ENCODE measurements at regions not wholly inside any gene's neighbourhood (a gene's known extent, or its start where the extent isn't known, plus 50 kb on each side); places are given as distances from the start of the nearest gene placed in this dataset.

DNA sequence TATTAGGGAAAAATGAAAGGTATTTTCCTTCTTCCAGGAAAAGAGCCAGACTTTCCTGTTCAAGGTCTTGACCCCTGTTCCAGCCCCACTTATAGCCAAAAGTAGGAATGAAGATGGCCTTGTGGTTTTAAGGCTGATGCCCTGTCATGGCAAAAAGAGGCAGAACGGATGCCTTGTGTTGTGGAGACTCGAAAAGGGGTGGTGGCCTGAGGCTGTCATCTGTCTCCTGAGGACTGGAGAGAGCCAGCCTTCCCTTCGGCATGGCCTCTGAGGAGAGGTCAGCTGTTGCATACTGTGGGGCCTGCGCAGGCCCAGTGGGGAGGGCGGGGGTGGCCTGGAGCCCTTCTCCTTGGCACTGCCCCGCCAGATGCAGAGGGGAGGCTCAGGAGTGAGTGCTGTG lies 166.0 kb upstream of the EEPD1 start:
- H3K27ac ChIP-seq (ENCODE audit: low read depth in 2 of 2, low read length in 2 of 2): no peak overlapping the region
- no peak overlapping the region for H3K9ac ChIP-seq (ENCODE audit: low read depth in 1 of 2, low read length in 2 of 2)
- H3K27me3 ChIP-seq (ENCODE audit: control insufficient read depth in 2 of 2, insufficient read depth in 2 of 2, low read length in 2 of 2): no peaks in the 10 kb centered on the region
- H3K4me3 ChIP-seq (ENCODE audit: low read length in 2 of 2): no peak overlapping the region
- no peaks in the 10 kb centered on the region for H3K36me3 ChIP-seq (ENCODE audit: control insufficient read depth in 2 of 2, insufficient read depth in 2 of 2, low read length in 2 of 2)
- peaks cover 0 to 2% of the 10 kb centered on the region in 2 donors for H3K4me1 ChIP-seq (ENCODE audit: control insufficient read depth in 2 of 2, insufficient read depth in 2 of 2, low read length in 2 of 2)
- no peaks in the 10 kb centered on the region for H3K9me3 ChIP-seq (ENCODE audit: control insufficient read depth in 2 of 2, low read length in 2 of 2)

DNA sequence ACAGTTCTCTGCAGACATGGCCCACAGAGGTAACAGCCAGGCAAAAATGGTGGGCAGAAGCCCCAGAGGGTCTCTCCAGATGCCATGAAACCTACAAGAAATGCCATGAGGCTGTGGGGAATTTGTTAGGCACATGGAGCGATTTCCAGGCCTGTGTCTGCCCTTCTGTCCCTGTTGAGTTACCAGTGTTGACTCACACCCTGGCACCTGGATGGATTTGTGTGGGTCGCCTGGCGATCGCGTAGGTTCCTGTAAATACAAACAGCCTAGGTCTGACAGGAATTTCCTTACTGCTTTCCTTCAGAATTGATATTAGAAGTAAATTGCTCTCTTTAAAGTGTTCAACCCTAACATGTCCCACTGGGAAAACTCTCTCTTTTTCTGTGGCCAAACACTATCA lies 164.9 kb upstream of the EEPD1 start:
- no peaks in the 10 kb centered on the region for H3K27me3 ChIP-seq (ENCODE audit: control insufficient read depth in 2 of 2, insufficient read depth in 2 of 2, low read length in 2 of 2)
- no peak overlapping the region for H3K4me3 ChIP-seq (ENCODE audit: low read length in 2 of 2)
- H3K27ac ChIP-seq (ENCODE audit: low read depth in 2 of 2, low read length in 2 of 2): no peak overlapping the region
- no peaks in the 10 kb centered on the region for H3K9me3 ChIP-seq (ENCODE audit: control insufficient read depth in 2 of 2, low read length in 2 of 2)
- H3K9ac ChIP-seq (ENCODE audit: low read depth in 1 of 2, low read length in 2 of 2): no peak overlapping the region
- H3K36me3 ChIP-seq (ENCODE audit: control insufficient read depth in 2 of 2, insufficient read depth in 2 of 2, low read length in 2 of 2): no peaks in the 10 kb centered on the region
- H3K4me1 ChIP-seq (ENCODE audit: control insufficient read depth in 2 of 2, insufficient read depth in 2 of 2, low read length in 2 of 2): peaks cover 0 to 2% of the 10 kb centered on the region in 2 donors

DNA sequence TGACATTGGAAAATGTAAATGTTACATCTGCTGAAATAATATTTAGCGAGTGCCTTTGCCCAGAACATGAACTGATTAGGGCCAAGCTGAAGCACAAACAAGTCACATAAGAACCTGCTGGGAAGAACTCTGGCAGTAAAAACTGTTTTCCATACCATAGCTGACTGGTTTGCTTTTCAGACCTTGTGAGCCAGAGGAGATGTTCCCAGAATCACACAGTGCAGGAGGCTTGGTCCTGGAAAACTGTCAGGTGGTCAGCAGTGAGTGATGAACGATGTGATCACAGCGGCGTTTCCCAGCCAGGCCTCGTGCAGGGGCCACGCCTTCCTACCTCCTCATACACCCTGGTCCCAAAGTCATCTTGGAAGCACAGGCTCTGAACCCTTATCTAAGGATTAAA lies 164.2 kb upstream of the EEPD1 start:
- Histone ChIP-seq H3K4me1 (ENCODE audit: control insufficient read depth in 2 of 2, insufficient read depth in 2 of 2, low read length in 2 of 2) (peaks cover 0 to 3% of the 10 kb centered on the region in 2 donors), H3K9ac (ENCODE audit: low read depth in 1 of 2, low read length in 2 of 2) (no peak overlapping the region), H3K27me3 (ENCODE audit: control insufficient read depth in 2 of 2, insufficient read depth in 2 of 2, low read length in 2 of 2) (no peaks in the 10 kb centered on the region), H3K4me3 (ENCODE audit: low read length in 2 of 2) (no peak overlapping the region), H3K27ac (ENCODE audit: low read depth in 2 of 2, low read length in 2 of 2) (no peak overlapping the region), H3K36me3 (ENCODE audit: control insufficient read depth in 2 of 2, insufficient read depth in 2 of 2, low read length in 2 of 2) (no peaks in the 10 kb centered on the region), H3K9me3 (ENCODE audit: control insufficient read depth in 2 of 2, low read length in 2 of 2) (no peaks in the 10 kb centered on the region)

DNA sequence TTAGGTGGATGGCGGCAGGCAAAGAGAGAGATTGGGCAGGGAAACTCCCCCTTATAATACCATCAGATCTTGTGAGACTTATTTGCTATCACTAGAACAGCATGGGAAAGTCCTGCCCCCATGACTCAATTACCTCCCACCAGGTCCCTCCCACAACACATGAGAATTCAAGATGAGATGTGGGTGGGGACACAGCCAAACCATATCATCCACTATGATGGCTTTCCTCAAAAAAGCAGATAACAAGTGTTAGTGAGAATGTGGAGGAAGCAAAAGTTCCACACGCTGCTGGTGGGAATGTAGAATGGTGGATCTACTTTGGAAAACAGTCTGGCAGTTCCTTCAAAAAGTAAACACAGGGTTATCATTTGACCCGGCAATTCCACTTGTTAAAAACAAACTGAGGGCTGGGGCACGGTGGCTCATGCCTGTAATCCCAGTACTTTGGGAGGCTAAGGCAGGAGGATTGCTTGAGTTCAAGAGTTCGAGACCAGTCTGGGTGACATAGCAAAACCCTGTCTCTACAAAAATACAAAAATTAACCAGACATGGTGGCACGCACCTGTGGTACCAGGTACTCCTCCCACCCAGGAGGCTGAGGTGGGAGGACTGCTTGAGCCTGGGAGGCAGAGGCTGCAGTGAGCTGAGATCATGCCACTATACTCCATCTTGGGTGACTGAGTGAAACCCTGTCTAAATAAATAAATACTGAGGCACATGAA lies 161.4 kb upstream of the EEPD1 start:
- no peak overlapping the region for H3K4me3 ChIP-seq (ENCODE audit: low read length in 2 of 2)
- H3K9me3 ChIP-seq (ENCODE audit: control insufficient read depth in 2 of 2, low read length in 2 of 2): no peaks in the 10 kb centered on the region
- H3K27ac ChIP-seq (ENCODE audit: low read depth in 2 of 2, low read length in 2 of 2): no peak overlapping the region
- H3K27me3 ChIP-seq (ENCODE audit: control insufficient read depth in 2 of 2, insufficient read depth in 2 of 2, low read length in 2 of 2): no peaks in the 10 kb centered on the region
- no peaks in the 10 kb centered on the region for H3K36me3 ChIP-seq (ENCODE audit: control insufficient read depth in 2 of 2, insufficient read depth in 2 of 2, low read length in 2 of 2)
- peaks cover 0 to 3% of the 10 kb centered on the region in 2 donors for H3K4me1 ChIP-seq (ENCODE audit: control insufficient read depth in 2 of 2, insufficient read depth in 2 of 2, low read length in 2 of 2)
- H3K9ac ChIP-seq (ENCODE audit: low read depth in 1 of 2, low read length in 2 of 2): no peak overlapping the region

DNA sequence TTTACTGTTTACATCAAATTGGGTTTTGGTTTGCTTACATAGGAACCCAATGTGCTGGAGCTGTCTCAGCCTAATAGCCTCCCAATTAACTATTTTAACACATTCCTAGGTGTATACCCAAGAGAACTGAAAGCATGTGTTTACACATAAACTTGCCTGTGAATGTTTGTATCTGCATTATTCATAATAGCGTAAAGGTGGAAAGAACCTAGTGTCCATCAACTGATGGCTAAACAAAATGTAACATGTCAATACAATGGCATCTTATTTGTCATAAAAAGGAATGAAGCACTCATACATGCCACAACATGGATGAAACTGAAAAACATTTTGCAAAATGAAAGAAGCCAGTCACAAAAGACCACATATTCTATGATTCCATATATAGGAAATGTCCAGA lies 160.6 kb upstream of the EEPD1 start:
- Histone ChIP-seq H3K27me3 (ENCODE audit: control insufficient read depth in 2 of 2, insufficient read depth in 2 of 2, low read length in 2 of 2) (no peaks in the 10 kb centered on the region), H3K27ac (ENCODE audit: low read depth in 2 of 2, low read length in 2 of 2) (no peak overlapping the region), H3K9me3 (ENCODE audit: control insufficient read depth in 2 of 2, low read length in 2 of 2) (no peaks in the 10 kb centered on the region), H3K9ac (ENCODE audit: low read depth in 1 of 2, low read length in 2 of 2) (no peak overlapping the region), H3K4me1 (ENCODE audit: control insufficient read depth in 2 of 2, insufficient read depth in 2 of 2, low read length in 2 of 2) (peaks cover 0 to 3% of the 10 kb centered on the region in 2 donors), H3K36me3 (ENCODE audit: control insufficient read depth in 2 of 2, insufficient read depth in 2 of 2, low read length in 2 of 2) (no peaks in the 10 kb centered on the region), H3K4me3 (ENCODE audit: low read length in 2 of 2) (no peak overlapping the region)

DNA sequence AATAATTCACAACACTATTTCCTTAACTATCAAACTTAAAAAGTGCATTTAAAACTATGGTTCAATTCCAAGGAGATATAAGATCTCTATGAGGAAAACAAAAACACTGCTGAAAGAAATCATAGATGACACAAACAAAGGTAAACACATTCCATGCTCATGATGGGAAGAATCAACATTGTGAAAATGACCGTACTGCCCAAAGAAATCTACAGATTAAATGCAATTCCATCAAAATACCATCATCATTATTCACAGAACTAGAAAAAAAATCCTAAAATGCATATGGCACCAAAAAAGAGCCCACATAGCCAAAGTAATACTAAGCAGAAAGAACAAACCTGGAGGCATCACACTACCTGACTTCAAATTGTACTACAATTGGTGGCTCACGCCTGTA lies 159.9 kb upstream of the EEPD1 start:
- H3K9me3 ChIP-seq (ENCODE audit: control insufficient read depth in 2 of 2, low read length in 2 of 2): no peaks in the 10 kb centered on the region
- H3K27me3 ChIP-seq (ENCODE audit: control insufficient read depth in 2 of 2, insufficient read depth in 2 of 2, low read length in 2 of 2): no peaks in the 10 kb centered on the region
- H3K27ac ChIP-seq (ENCODE audit: low read depth in 2 of 2, low read length in 2 of 2): no peak overlapping the region
- no peak overlapping the region for H3K9ac ChIP-seq (ENCODE audit: low read depth in 1 of 2, low read length in 2 of 2)
- peaks cover 0 to 3% of the 10 kb centered on the region in 2 donors for H3K4me1 ChIP-seq (ENCODE audit: control insufficient read depth in 2 of 2, insufficient read depth in 2 of 2, low read length in 2 of 2)
- H3K4me3 ChIP-seq (ENCODE audit: low read length in 2 of 2): no peak overlapping the region
- no peaks in the 10 kb centered on the region for H3K36me3 ChIP-seq (ENCODE audit: control insufficient read depth in 2 of 2, insufficient read depth in 2 of 2, low read length in 2 of 2)

DNA sequence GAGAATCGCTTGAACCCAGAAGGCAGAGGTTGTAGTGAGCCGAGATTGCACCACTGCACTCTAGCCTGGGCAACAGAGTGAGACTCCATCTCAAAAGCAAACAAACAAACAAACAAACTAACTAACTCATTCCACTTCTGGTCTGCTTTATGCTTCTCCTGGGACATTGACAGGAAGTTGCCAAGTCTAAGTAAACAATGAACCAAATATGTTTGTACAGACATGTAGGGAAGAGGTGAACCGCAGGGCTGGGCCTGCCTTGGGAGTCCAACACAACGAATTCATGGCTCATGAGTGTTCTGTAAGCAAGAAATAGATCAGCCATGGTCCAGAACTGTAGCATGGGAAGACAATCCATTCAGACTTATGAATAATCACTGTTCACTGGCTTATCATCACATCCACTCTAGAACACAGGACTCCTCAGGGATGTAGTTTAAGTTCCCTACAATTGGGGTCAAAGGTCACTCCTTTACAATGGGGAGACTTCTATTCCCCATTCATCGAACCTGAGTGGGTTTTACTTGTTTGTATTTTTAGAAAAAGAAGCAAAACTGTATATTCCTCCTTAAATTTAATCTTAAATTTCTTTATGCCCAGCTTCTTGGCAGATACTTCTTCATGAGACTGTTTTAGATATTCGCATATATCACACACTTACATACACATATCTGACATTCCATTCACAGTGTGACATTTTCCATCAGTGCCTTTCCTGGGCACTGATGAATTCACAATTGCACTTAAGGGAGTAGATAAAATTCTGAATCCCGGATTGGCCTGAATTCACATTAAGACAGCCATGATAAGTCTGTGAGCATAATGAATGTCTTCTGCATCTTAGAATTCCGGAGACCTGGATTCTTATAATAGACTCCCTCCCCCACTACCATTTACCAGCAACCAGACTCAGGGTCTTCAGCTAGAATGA lies 159.1 kb upstream of the EEPD1 start:
- Histone ChIP-seq H3K4me1 (ENCODE audit: control insufficient read depth in 2 of 2, insufficient read depth in 2 of 2, low read length in 2 of 2) (peaks cover 0 to 3% of the 10 kb centered on the region in 2 donors), H3K36me3 (ENCODE audit: control insufficient read depth in 2 of 2, insufficient read depth in 2 of 2, low read length in 2 of 2) (no peaks in the 10 kb centered on the region), H3K4me3 (ENCODE audit: low read length in 2 of 2) (no peak overlapping the region), H3K27me3 (ENCODE audit: control insufficient read depth in 2 of 2, insufficient read depth in 2 of 2, low read length in 2 of 2) (no peaks in the 10 kb centered on the region), H3K9me3 (ENCODE audit: control insufficient read depth in 2 of 2, low read length in 2 of 2) (no peaks in the 10 kb centered on the region), H3K27ac (ENCODE audit: low read depth in 2 of 2, low read length in 2 of 2) (no peak overlapping the region), H3K9ac (ENCODE audit: low read depth in 1 of 2, low read length in 2 of 2) (no peak overlapping the region)

DNA sequence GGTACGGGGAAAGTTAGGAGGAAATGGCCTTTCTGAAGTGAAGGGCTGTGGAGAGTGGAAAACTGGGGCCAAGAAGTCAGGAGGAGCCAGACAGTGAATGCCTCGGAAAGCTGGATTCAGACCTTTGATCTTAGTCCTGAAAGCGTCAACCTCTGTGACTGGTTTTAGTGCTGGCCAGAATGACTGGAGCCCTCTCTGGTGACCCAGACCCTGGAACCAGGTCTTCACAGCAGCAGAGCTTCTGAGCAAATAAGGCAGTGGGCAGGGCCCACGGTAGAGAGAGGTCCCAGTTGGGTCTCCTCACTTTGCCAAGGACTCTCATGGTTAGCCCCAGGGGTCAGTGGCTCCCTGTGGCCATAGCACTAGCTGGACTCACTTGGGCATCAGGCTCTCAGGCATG lies 157.7 kb upstream of the EEPD1 start:
- no peaks in the 10 kb centered on the region for H3K9me3 ChIP-seq (ENCODE audit: control insufficient read depth in 2 of 2, low read length in 2 of 2)
- H3K9ac ChIP-seq (ENCODE audit: low read depth in 1 of 2, low read length in 2 of 2): no peak overlapping the region
- no peak overlapping the region for H3K27ac ChIP-seq (ENCODE audit: low read depth in 2 of 2, low read length in 2 of 2)
- peaks cover 0 to 3% of the 10 kb centered on the region in 2 donors for H3K4me1 ChIP-seq (ENCODE audit: control insufficient read depth in 2 of 2, insufficient read depth in 2 of 2, low read length in 2 of 2)
- no peak overlapping the region for H3K4me3 ChIP-seq (ENCODE audit: low read length in 2 of 2)
- no peaks in the 10 kb centered on the region for H3K27me3 ChIP-seq (ENCODE audit: control insufficient read depth in 2 of 2, insufficient read depth in 2 of 2, low read length in 2 of 2)
- no peaks in the 10 kb centered on the region for H3K36me3 ChIP-seq (ENCODE audit: control insufficient read depth in 2 of 2, insufficient read depth in 2 of 2, low read length in 2 of 2)

DNA sequence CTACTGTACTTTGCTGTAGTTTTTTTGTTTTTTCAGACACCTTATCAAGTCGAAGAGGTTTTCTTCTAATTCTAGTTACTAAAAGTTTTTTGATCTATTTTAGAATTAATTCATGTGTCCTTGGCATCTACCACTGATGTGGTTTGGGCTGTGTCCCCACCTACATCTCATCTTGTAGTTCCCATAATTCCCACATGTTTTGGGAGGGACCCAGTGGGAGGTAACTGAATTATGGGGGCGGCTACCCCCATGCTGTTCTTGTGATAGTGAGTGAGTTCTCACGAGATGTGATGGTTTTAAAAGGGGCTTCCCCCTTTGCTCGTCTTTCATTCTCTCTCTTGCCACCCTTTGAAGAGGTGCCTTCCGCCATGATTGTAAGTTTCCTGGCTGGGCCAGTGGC lies 154.6 kb upstream of the EEPD1 start:
- Histone ChIP-seq H3K27ac (ENCODE audit: low read depth in 2 of 2, low read length in 2 of 2) (no peak overlapping the region), H3K27me3 (ENCODE audit: control insufficient read depth in 2 of 2, insufficient read depth in 2 of 2, low read length in 2 of 2) (no peaks in the 10 kb centered on the region), H3K9ac (ENCODE audit: low read depth in 1 of 2, low read length in 2 of 2) (no peak overlapping the region), H3K4me1 (ENCODE audit: control insufficient read depth in 2 of 2, insufficient read depth in 2 of 2, low read length in 2 of 2) (peaks cover 0 to 3% of the 10 kb centered on the region in 2 donors), H3K4me3 (ENCODE audit: low read length in 2 of 2) (no peak overlapping the region), H3K9me3 (ENCODE audit: control insufficient read depth in 2 of 2, low read length in 2 of 2) (no peaks in the 10 kb centered on the region), H3K36me3 (ENCODE audit: control insufficient read depth in 2 of 2, insufficient read depth in 2 of 2, low read length in 2 of 2) (no peaks in the 10 kb centered on the region)

DNA sequence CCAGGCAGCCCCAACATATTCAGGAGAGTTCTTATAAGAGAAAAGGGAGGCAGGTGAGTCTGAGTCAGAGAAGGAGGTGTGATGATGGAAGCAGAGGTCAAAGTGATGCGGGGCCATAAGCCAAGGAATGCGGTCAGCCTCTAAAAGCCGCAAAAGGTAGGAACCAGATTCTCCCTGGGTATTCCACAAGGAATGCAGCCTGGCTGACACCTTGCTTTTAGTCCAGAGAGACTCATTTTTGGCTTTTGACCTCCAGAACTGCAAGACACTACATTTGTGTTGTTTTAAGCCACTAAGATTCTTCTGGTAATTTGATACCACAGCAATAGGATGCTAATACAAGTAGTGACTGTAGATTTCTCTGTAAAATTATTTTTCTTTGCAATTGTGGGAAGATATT lies 151.5 kb upstream of the EEPD1 start:
- Histone ChIP-seq H3K36me3 (ENCODE audit: control insufficient read depth in 2 of 2, insufficient read depth in 2 of 2, low read length in 2 of 2) (no peaks in the 10 kb centered on the region), H3K27ac (ENCODE audit: low read depth in 2 of 2, low read length in 2 of 2) (no peak overlapping the region), H3K4me1 (ENCODE audit: control insufficient read depth in 2 of 2, insufficient read depth in 2 of 2, low read length in 2 of 2) (no peaks in the 10 kb centered on the region), H3K27me3 (ENCODE audit: control insufficient read depth in 2 of 2, insufficient read depth in 2 of 2, low read length in 2 of 2) (no peaks in the 10 kb centered on the region), H3K9me3 (ENCODE audit: control insufficient read depth in 2 of 2, low read length in 2 of 2) (no peaks in the 10 kb centered on the region), H3K9ac (ENCODE audit: low read depth in 1 of 2, low read length in 2 of 2) (no peak overlapping the region), H3K4me3 (ENCODE audit: low read length in 2 of 2) (no peak overlapping the region)

All from mucosa of rectum (tissue), 2 donors.